Panc1 (cell line): ENCODE measurements at regions not wholly inside any gene's neighbourhood (a gene's known extent, or its start where the extent isn't known, plus 50 kb on each side); places are given as distances from the start of the nearest gene placed in this dataset.

Experiments
- ATAC-seq: fragments of 200-7000 bp; cut with Tn5 transposase; 2 replicates; pipeline ENCODE4 v1.9.1; 2020; ENCODE audit warnings: mild to moderate bottlenecking, moderate library complexity
- BruUV-seq: library from RNA; stranded (reverse); fragments of 400-500 nt; replicated peaks from 2 replicates; lab custom pipeline; 2021; lab: Mats Ljungman, UMichigan
- CTCF ChIA-PET: fragments of 300-600 bp; sonication (Branson Sonifier 250); formaldehyde crosslinking; loops from one replicate; lab custom pipeline; 2022; ENCODE audit warnings: antibody characterized with exemption; lab: Charles Lee
- POLR2A ChIA-PET: fragments of 300-600 bp; sonication (Branson Sonifier 250); formaldehyde crosslinking; loops from one replicate; lab custom pipeline; 2022; ENCODE audit warnings: antibody characterized with exemption; lab: Charles Lee
- DNase-seq: peaks from one replicate; pipeline ENCODE4 v3.0.0-alpha.2; 2010; ENCODE audit warnings: low read depth, low spot score
- H3K27ac ChIP-seq: 2 replicates; pipeline ENCODE4 v1.5.1; 2011; ENCODE audit warnings: mild to moderate bottlenecking, low read length, inconsistent platforms
- H3K27me3 ChIP-seq: fragments of 200-500 bp; sonication (Bioruptor generic); 2 replicates; pipeline ENCODE4 v1.6.0; 2014; ENCODE audit warnings: low read length, inconsistent platforms; ENCODE audit not compliant: control insufficient read depth, insufficient read depth
- H3K36me3 ChIP-seq: fragments of 200-500 bp; sonication (Bioruptor generic); 2 replicates; pipeline ENCODE4 v1.5.1; 2014; ENCODE audit warnings: inconsistent platforms, mild to moderate bottlenecking, low read length, moderate library complexity; ENCODE audit not compliant: control insufficient read depth, insufficient read depth
- H3K4me1 ChIP-seq: 2 replicates; pipeline ENCODE4 v1.5.1; 2011; ENCODE audit warnings: inconsistent platforms, mild to moderate bottlenecking, low read length, moderate library complexity; ENCODE audit not compliant: control insufficient read depth, insufficient read depth
- H3K4me3 ChIP-seq, 2 experiments: 2 replicates each; pipeline ENCODE4 v1.5.1; 2011 to 2012; ENCODE audit warnings: low read depth in 2 of 2, low read length in 2 of 2, mild to moderate bottlenecking in 2 of 2, inconsistent platforms in 1 of 2, moderate library complexity in 1 of 2
- H3K9me3 ChIP-seq: fragments of 200-500 bp; sonication (Bioruptor generic); 2 replicates; pipeline ENCODE4 v1.5.1; 2014; ENCODE audit warnings: low read depth, mild to moderate bottlenecking, inconsistent platforms, low read length, moderate library complexity; ENCODE audit not compliant: control insufficient read depth, insufficient read depth
- CTCF ChIP-seq: fragments of 450-650 bp; IDR thresholded peaks from 2 replicates; pipeline ENCODE4 v1.5.1; 2017; ENCODE audit warnings: mild to moderate bottlenecking
- POLR2AphosphoS5 ChIP-seq: IDR thresholded peaks from 2 replicates; pipeline ENCODE4 v1.6.1; 2012; ENCODE audit warnings: mild to moderate bottlenecking, low read depth, low read length, moderate library complexity
- REST ChIP-seq, 2 experiments: IDR thresholded peaks; 2 replicates each; pipeline ENCODE4 v1.6.1; 2011 to 2012; ENCODE audit warnings: low read depth in 2 of 2, control low read depth in 1 of 2, low read length in 1 of 2, mild to moderate bottlenecking in 1 of 2, moderate library complexity in 1 of 2; ENCODE audit not compliant: insufficient read depth in 1 of 2
- SIN3A ChIP-seq: IDR thresholded peaks from 2 replicates; pipeline ENCODE4 v1.6.1; 2012; ENCODE audit warnings: low read depth, mild to moderate bottlenecking, low read length, moderate library complexity, borderline replicate concordance; ENCODE audit not compliant: insufficient read depth
- TCF7L2 ChIP-seq: IDR thresholded peaks from 2 replicates; pipeline ENCODE4 v1.6.1; 2011; ENCODE audit warnings: mild to moderate bottlenecking, low read depth, low read length, inconsistent platforms
- in situ Hi-C: cut with HindIII; loops from 2 replicates; pipeline ENCODE4 v1.10.0; 2016; ENCODE audit warnings: low sequenced_read_pairs, low pct_unique_long_range_greater_than_20kb
- intact Hi-C: fragments of 100-400 bp; cut with micrococcal nuclease; formaldehyde crosslinking; loops from one replicate; pipeline ENCODE4 v1.10.0; 2022; ENCODE audit not compliant: unreplicated experiment

GRCh38 chr22:27435844-27436576 is 365.5 kb downstream of the MN1 start:
- no peak overlapping the region for H3K27ac ChIP-seq
- H3K9me3 ChIP-seq, result no peaks in the 10 kb centered on the region
- no TSS peak for BruUV-seq
- H3K27me3 ChIP-seq, result no peaks in the 10 kb centered on the region
- in situ Hi-C loops (no loop called here), intact Hi-C loops (no loop called here)
- POLR2A ChIA-PET, result no interaction called here
- DNase-seq (no peak), ATAC-seq (0 out of 2 replicates have a peak, but pooled peaks have one; percentile 12)
- CTCF ChIA-PET, result no interaction called here
- no peaks in the 10 kb centered on the region for H3K4me1 ChIP-seq
- no peak overlapping the region for H3K4me3 ChIP-seq
- TF ChIP-seq REST (IDR thresholded peaks at IDR 0.05; ENCODE audit: insufficient read depth in 1 of 2, low read depth in 2 of 2, low read length in 1 of 2) (no peak), TCF7L2 (no peak), SIN3A (no peak), POLR2AphosphoS5 (no peak), CTCF (no peak)
- no peaks in the 10 kb centered on the region for H3K36me3 ChIP-seq

GRCh38 chr22:27436591-27436990 is 365.0 kb downstream of the MN1 start:
- TF ChIP-seq TCF7L2 (no peak), POLR2AphosphoS5 (no peak), REST (IDR thresholded peaks at IDR 0.05; ENCODE audit: insufficient read depth in 1 of 2, low read depth in 2 of 2, low read length in 1 of 2) (no peak), CTCF (no peak), SIN3A (no peak)
- Histone ChIP-seq H3K27me3 (no peaks in the 10 kb centered on the region), H3K36me3 (no peaks in the 10 kb centered on the region), H3K9me3 (no peaks in the 10 kb centered on the region), H3K4me3 (no peak overlapping the region), H3K27ac (no peak overlapping the region), H3K4me1 (no peaks in the 10 kb centered on the region)
- DNase-seq (no peak), ATAC-seq (peak; percentile 53; the same call in 1 of the 2 replicates)
- BruUV-seq, result no TSS peak
- ChIA-PET CTCF (no interaction called here), POLR2A (no interaction called here)
- intact Hi-C loops (no loop called here), in situ Hi-C loops (no loop called here)
